VCaP (cell line): ENCODE measurements at regions not wholly inside any gene's neighbourhood (a gene's known extent, or its start where the extent isn't known, plus 50 kb on each side); places are given as distances from the start of the nearest gene placed in this dataset.

Experiments used
- H3K27ac ChIP-seq: fragments of 450-650 bp; 2 replicates; pipeline ENCODE4 v1.5.1; 2017
- CTCF ChIP-seq: fragments of 450-650 bp; conservative IDR thresholded peaks from 2 replicates; pipeline ENCODE4 v1.5.1; 2017; ENCODE audit warnings: mild to moderate bottlenecking, moderate library complexity

DNA sequence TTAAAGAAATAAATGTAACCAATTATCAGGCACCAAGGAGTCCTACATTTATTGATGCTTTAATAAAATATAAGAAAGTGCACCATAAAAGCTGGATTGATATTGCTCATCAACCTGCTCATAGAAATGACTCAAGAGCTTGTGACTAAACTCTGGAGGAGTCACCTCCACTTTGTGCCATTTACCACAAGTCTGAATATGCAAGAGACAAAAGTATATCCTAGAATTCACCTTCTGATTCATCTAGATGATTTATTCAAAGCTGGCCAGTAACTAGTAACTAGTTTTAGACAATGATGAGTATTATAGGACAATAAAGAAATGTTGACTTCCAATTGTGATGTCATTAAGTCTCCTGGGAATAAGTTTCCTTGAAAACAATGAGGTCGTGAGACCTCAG is 146.0 kb upstream of the SOX11 start:
- no peak for TF ChIP-seq CTCF
- H3K27ac ChIP-seq: no peak overlapping the region

- no peak overlapping the region for H3K27ac ChIP-seq
- TF ChIP-seq CTCF: no peak
These were observed 143.0 kb upstream of the SOX11 start for GRCh38 chr2:5548991-5549715.

DNA sequence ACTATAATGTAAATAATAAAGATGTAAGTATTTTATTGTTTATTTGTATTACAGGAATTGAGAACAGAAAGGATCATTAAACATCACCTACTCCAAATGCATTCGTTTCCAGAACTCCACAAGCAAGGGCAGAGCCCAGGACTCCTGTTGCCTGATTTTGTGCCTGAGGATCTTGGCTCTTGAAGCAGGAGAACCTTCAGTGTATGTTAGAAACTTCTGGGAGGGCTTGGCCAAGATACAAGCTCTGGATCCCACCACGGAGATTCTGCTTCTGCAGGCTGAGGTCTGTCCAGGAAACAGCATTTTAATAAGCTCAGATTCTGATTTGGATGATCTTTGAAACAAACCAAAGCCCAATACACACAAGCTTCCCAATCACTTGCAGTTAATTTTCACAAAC is 142.4 kb upstream of the SOX11 start:
- H3K27ac ChIP-seq: no peak overlapping the region
- TF ChIP-seq CTCF: no peak

DNA sequence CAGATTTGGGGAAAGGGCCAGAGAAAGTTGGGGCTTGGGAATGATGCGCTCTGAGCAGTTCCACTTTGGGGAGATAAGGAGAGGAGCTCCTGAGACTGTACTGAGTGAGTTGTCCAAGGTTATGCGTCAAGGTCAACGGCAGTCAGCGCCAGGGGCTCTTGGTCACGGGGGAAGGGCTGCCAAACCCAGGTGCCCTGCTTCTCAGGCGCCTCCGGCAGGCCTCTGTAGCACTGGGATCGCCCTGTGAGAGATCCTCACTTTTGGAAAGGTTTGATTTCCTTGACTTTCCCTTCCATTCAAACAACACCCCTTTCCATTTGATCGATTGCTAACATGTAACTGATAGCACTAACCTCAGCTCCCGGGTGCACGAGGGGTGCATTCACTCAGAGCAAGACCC is 136.5 kb upstream of the SOX11 start:
- H3K27ac ChIP-seq: no peak overlapping the region
- TF ChIP-seq CTCF: no peak

DNA sequence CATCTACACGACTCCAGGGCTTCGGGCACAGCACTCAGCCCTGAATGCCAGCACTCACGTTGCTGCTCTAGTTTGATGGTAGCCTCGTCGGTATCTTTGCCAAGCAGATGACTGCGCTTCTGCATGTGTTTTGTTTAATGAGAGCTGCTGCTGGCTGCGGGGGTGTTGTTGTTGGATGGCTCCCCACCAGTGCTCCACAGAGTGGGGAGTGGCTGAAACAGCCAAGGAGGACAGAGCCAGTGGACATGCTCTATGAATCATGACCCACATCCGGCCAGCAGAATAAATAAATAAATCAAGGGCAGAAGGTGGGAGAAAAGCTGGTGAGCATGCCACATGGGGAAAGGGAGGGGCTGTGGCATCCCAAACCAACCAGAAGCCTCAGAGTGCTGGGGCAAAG is 131.2 kb upstream of the SOX11 start:
- H3K27ac ChIP-seq: no peak overlapping the region
- TF ChIP-seq CTCF: no peak

GRCh38 chr2:5562426-5562825 is 129.8 kb upstream of the SOX11 start:
- TF ChIP-seq CTCF: no peak
- H3K27ac ChIP-seq: no peak overlapping the region

DNA sequence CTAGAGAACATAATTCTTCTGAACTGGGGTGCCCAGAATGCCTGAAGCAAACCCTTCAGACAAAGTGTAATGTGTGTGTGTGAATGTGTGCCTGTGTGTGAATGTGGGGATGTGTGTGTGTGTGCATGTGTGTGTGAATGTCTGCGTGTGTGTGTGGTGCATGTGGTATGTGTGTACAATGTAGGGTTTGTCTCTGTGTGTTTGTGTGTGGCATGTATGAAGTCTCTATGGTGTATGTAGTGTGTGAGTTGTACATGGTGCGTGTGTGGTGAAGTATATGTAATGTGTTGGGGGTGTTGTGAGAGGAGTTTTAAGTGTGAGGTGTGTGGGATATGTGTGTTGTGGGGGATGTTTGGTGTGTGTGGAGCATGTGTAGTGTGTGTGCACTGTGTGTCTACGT is 129.3 kb upstream of the SOX11 start:
- H3K27ac ChIP-seq: no peak overlapping the region
- no peak for TF ChIP-seq CTCF
